ENCODE measurements at regions not wholly inside any gene's neighbourhood (a gene's known extent, or its start where the extent isn't known, plus 50 kb on each side); places are given as distances from the start of the nearest gene placed in this dataset.

GRCh38 chr9:107546859-107547258 is 57.3 kb upstream of the KLF4 start:
- intact Hi-C loops (cut with DNase I): loop anchor here in 1 of 4 donors (2.0 kb wide), 1 partner anchor 48 kb away; no protein-coding TSS in a partner anchor
- no peaks in the 10 kb centered on the region for H3K9me3 ChIP-seq
- peaks cover 8% of the 10 kb centered on the region for H3K4me1 ChIP-seq (ENCODE audit: insufficient read depth)
- no peaks in the 10 kb centered on the region for H3K27me3 ChIP-seq
- H3K4me3 ChIP-seq: no peak overlapping the region
- H3K27ac ChIP-seq: no peak overlapping the region
- TF ChIP-seq EP300 (IDR thresholded peaks at IDR 0.05) (no peak), POLR2A (IDR thresholded peaks at IDR 0.05) (no peak)
- TF ChIP-seq, protein P1, sequence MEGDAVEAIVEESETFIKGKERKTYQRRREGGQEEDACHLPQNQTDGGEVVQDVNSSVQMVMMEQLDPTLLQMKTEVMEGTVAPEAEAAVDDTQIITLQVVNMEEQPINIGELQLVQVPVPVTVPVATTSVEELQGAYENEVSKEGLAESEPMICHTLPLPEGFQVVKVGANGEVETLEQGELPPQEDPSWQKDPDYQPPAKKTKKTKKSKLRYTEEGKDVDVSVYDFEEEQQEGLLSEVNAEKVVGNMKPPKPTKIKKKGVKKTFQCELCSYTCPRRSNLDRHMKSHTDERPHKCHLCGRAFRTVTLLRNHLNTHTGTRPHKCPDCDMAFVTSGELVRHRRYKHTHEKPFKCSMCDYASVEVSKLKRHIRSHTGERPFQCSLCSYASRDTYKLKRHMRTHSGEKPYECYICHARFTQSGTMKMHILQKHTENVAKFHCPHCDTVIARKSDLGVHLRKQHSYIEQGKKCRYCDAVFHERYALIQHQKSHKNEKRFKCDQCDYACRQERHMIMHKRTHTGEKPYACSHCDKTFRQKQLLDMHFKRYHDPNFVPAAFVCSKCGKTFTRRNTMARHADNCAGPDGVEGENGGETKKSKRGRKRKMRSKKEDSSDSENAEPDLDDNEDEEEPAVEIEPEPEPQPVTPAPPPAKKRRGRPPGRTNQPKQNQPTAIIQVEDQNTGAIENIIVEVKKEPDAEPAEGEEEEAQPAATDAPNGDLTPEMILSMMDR (IDR thresholded peaks at IDR 0.05): no peak
- no peaks in the 10 kb centered on the region for H3K36me3 ChIP-seq
- no peak for DNase-seq

GRCh38 chr9:107545036-107545435 is 55.5 kb upstream of the KLF4 start:
- Histone ChIP-seq H3K27me3 (no peaks in the 10 kb centered on the region), H3K36me3 (no peaks in the 10 kb centered on the region), H3K4me3 (no peak overlapping the region), H3K9me3 (no peaks in the 10 kb centered on the region), H3K27ac (no peak overlapping the region), H3K4me1 (ENCODE audit: insufficient read depth) (peaks cover 8% of the 10 kb centered on the region)
- no peak for DNase-seq
- intact Hi-C loops (cut with DNase I): no loop called here
- TF ChIP-seq EP300 (IDR thresholded peaks at IDR 0.05): no peak
- TF ChIP-seq POLR2A (IDR thresholded peaks at IDR 0.05): no peak
- TF ChIP-seq, protein P1 (IDR thresholded peaks at IDR 0.05): no peak
- 33 to 57% (median 44%) methylated on average over 3 of the region's 3 CpGs for whole genome bisulfite sequencing, 3 donors

- DNase-seq: no peak
- peaks cover under 1% of the 10 kb centered on the region for H3K4me1 ChIP-seq (ENCODE audit: insufficient read depth)
- intact Hi-C loops (cut with DNase I): no loop called here
- no peaks in the 10 kb centered on the region for H3K27me3 ChIP-seq
- H3K9me3 ChIP-seq: no peaks in the 10 kb centered on the region
- H3K27ac ChIP-seq: no peak overlapping the region
- TF ChIP-seq, protein P1 (IDR thresholded peaks at IDR 0.05): no peak
- TF ChIP-seq POLR2A (IDR thresholded peaks at IDR 0.05) (no peak), EP300 (IDR thresholded peaks at IDR 0.05) (no peak)
- no peak overlapping the region for H3K4me3 ChIP-seq
- 87 to 89% (median 88%) methylated on average over 4 of the region's 4 CpGs for WGBS, 3 donors
- H3K36me3 ChIP-seq: no peaks in the 10 kb centered on the region
Measured at GRCh38 chr9:107542411-107543157, 53.0 kb upstream of the KLF4 start.

DNA sequence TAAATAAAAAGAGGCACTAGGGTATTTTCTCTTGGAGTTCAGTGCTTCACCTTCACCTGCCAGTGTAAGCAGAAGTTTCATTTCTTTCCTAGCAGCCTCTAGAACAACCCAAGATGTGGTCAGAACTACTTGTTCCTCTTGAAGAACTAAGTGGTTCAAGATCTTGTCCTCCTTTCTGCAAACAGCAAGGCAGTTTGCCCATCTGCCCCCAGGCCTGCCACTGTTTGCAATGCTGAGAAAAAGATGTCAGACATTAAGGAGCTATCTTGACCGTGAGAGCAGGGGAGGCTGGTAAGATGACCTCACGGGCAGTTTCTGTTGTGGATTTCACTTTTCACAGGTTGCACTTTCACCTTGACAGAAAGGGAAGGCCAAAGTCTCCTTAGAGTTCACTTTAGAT is 52.0 kb upstream of the KLF4 start:
- Histone ChIP-seq H3K4me1 (ENCODE audit: insufficient read depth) (no peaks in the 10 kb centered on the region), H3K27ac (no peak overlapping the region), H3K4me3 (no peak overlapping the region), H3K9me3 (no peaks in the 10 kb centered on the region), H3K27me3 (no peaks in the 10 kb centered on the region), H3K36me3 (no peaks in the 10 kb centered on the region)
- 83 to 90% (median 88%) methylated on average over 2 of the region's 2 CpGs for WGBS, 3 donors
- TF ChIP-seq POLR2A (IDR thresholded peaks at IDR 0.05) (no peak), EP300 (IDR thresholded peaks at IDR 0.05) (no peak)
- TF ChIP-seq, protein P1 (IDR thresholded peaks at IDR 0.05): no peak
- DNase-seq: no peak
- intact Hi-C loops (cut with DNase I): no loop called here
